Stimulated activated effector memory CD8-positive, alpha-beta T cell treated with anti-CD3 and anti-CD28 coated beads, Interleukin-12 subunit alpha, Interleukin-12 subunit beta, amount 100 ng/mL, for 72 hours (primary cell): ENCODE measurements at regions not wholly inside any gene's neighbourhood (a gene's known extent, or its start where the extent isn't known, plus 50 kb on each side); places are given as distances from the start of the nearest gene placed in this dataset.

ENCODE experiments used
- ATAC-seq: fragments of 150-1000 bp; cut with Tn5 transposase; 2 replicates; pipeline ENCODE4 v1.10.0; 2021
- DNase-seq, 2 donors: peaks; one replicate each; pipeline ENCODE4 v3.0.0; 2021 to 2022; ENCODE audit warnings: low spot score in 2 of 2
- H3K27ac Mint-ChIP-seq: one replicate; pipeline ENCODE4 v1.8.0; 2022; ENCODE audit warnings: mild to moderate bottlenecking, mixed read lengths
- H3K36me3 Mint-ChIP-seq: one replicate; pipeline ENCODE4 v1.8.0; 2022; ENCODE audit warnings: mild to moderate bottlenecking, mixed read lengths
- H3K4me1 Mint-ChIP-seq: one replicate; pipeline ENCODE4 v1.8.0; 2022; ENCODE audit warnings: mixed read lengths
- H3K4me3 Mint-ChIP-seq: one replicate; pipeline ENCODE4 v1.8.0; 2022; ENCODE audit warnings: mild to moderate bottlenecking, mixed read lengths
- H3K9me3 Mint-ChIP-seq: one replicate; pipeline ENCODE4 v1.8.0; 2022; ENCODE audit warnings: mixed read lengths

DNA sequence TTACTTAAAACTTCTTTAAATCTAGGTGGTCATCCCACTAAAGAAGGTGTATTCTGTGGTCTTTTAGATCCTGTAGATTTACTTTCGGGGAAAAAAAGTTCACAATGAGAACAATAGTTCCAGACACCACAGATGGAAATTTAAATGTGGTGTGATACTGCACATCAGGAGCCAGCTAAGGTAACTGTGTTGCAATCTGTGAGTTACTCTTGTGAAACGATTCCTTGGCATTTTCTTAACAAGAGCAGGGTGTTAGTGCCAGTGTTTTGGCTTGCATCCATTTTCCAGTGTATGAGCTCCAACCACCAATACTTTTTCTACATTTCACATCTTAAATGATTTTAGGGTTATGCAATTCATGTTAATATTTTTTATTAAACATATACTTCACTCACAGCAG, 674.5 kb downstream of the CETN3 start:
- Mint-ChIP-seq H3K9me3 (peaks cover 2% of the 10 kb centered on the region), H3K27ac (no peak overlapping the region), H3K4me1 (no peaks in the 10 kb centered on the region), H3K4me3 (no peak overlapping the region), H3K36me3 (no peaks in the 10 kb centered on the region)
- ATAC-seq (no peak), DNase-seq (no peak)

DNA sequence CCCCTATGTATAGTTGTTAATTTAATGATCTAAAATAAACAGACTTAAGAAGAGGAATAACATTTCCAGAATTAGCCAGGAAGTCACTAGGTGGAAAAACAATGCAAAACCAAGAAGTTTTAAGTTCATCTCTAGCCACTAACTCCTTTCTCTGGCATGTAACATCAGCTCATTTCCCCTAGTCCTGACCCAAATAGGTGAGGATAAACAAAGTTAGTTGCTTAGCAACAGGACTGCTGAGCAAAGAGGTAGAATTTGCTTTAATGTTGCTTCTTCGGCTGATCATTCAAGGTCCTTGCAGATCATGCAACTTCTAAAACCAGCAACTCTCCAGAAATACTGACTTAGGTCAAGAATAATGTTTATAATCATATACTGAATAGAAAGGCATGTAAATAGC, 675.8 kb downstream of the CETN3 start:
- Mint-ChIP-seq H3K27ac (no peak overlapping the region), H3K4me1 (no peaks in the 10 kb centered on the region), H3K36me3 (no peaks in the 10 kb centered on the region), H3K9me3 (peaks cover 2% of the 10 kb centered on the region), H3K4me3 (no peak overlapping the region)
- ATAC-seq: no peak
- no peak for DNase-seq

DNA sequence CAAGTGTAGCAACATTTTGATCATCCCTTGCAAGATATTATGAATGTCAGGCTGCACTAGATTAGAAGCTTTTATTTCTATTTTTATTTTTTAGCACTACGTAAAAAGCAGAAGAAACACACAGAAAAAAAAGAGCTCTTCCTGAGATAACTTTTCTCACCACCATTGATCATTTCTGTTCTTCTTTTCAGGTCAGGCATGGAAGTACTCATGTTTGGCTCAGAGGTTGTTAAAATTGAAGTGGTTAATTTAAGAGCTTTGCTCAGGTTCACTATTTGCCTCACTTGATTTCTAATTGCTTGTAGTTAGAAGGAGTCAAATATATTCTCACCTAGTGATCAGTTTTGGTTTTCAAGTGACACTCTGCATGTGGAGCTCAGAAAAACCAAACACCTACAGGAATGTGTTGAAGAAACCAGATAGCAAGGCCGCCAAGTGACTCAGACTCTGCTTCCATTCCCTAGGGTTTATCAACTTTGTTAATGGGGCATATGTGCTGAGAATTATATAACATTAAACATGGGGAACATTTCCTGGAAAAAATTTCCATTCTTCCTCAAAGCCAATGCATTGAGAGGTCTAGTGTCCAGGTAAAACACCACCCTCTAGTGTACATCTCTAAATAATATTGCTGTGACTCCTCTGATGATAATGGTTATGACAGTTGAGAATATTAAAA, 679.8 kb downstream of the CETN3 start:
- DNase-seq (no peak), ATAC-seq (no peak)
- H3K36me3 Mint-ChIP-seq: no peaks in the 10 kb centered on the region
- H3K27ac Mint-ChIP-seq: no peak overlapping the region
- peaks cover 5% of the 10 kb centered on the region for H3K9me3 Mint-ChIP-seq
- no peaks in the 10 kb centered on the region for H3K4me1 Mint-ChIP-seq
- no peak overlapping the region for H3K4me3 Mint-ChIP-seq

DNA sequence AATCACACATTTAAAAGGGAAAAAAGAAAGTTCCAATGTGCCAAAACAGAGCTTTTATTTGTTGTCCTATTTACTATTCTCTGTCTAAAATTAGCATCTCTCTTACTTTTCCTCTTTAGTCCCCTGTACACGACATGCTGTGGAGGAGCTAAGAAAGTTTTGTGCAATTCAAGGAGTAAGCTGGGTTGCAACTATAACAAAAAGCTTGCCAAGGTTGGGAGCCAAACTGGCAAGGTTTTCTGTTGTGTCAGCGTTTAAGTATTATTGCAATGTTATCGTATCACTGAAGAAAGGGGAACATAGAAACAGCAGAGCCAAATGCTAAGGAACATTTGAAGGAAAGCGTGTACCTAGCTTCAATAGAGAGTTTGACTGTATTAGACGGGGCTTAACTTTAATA, 680.8 kb downstream of the CETN3 start:
- H3K27ac Mint-ChIP-seq: no peak overlapping the region
- no peak for DNase-seq

DNA sequence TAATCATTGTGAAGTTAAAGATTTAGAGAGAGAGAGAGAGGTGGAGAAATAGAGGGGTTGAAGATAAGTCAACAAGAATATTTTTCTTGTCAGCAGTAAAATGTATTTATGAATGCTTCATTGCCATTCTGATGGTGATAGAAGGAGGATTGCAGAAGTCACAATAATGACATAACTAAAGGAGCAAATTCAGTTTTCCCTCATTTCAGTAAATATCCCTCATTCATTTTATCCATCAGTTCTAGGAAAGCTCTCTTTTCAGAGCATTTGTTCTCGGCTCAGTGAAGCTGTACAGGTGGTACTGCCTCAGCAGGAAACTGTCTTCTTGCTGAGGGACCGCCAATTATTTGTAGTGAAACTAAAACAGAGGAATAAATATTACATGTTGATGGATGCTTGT, 681.4 kb downstream of the CETN3 start:
- no peak for ATAC-seq
- H3K4me3 Mint-ChIP-seq: no peak overlapping the region
- H3K9me3 Mint-ChIP-seq: peaks cover 5% of the 10 kb centered on the region
- H3K27ac Mint-ChIP-seq: no peak overlapping the region
- no peak for DNase-seq
- no peaks in the 10 kb centered on the region for H3K36me3 Mint-ChIP-seq
- no peaks in the 10 kb centered on the region for H3K4me1 Mint-ChIP-seq

More for the DNA sequence above, 680.8 kb downstream of the CETN3 start:
- no peak overlapping the region for H3K4me3 Mint-ChIP-seq
- no peak for ATAC-seq
- peaks cover 5% of the 10 kb centered on the region for H3K9me3 Mint-ChIP-seq
- H3K4me1 Mint-ChIP-seq: no peaks in the 10 kb centered on the region
- no peaks in the 10 kb centered on the region for H3K36me3 Mint-ChIP-seq

DNA sequence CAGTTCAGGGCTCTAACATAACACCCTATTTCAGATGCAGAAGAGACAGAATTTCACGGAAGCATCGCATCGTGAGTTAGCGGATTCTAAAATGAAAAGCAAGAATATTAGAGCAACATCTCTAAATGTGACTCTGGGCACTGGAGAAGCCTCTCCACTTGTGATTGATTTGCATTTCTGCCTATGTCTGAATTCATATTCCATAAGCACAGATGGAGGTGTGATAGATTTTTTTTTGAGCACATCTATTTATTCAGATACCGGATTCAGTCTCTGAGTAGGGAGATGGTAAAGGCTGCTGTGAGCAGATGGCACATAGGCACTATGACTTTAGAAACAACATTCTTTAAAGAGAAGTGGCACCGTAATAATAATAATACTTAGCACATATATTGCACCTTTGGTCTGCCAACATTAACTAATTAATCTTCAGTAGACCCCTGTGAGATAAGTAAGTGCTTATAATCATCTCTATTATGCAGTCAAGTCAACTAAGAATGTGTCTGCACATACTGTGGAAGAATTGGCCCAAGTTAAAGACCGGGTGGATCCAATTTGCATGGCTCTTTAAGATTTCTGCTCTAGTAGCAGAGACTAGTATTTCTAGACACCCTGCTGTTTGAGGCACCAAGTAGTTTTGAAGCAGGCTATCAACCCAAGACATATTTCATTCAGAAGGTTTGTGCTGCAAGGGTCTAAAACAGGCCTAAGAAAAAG, 685.0 kb downstream of the CETN3 start:
- Mint-ChIP-seq H3K4me1 (no peaks in the 10 kb centered on the region), H3K27ac (no peak overlapping the region), H3K36me3 (no peaks in the 10 kb centered on the region), H3K9me3 (peaks cover 13% of the 10 kb centered on the region), H3K4me3 (no peak overlapping the region)
- no peak for ATAC-seq
- no peak for DNase-seq

DNA sequence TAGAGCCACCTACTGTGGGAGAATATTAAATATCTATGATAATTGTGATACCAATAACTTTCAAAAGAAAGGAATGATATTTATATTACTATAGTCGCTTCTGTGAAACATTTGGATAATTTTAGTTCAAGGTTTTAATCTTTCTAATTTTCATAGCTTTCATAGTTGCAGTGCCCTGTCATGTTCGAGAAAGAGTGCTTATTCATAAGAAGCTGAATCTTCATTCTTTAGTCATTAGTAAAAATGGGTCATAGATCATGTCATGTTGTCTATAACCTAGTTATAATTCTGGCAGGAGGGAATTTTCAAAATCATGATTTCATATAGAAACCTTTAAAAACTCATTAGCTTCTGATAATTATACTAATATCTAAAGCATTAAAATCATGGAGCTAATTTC, 685.6 kb downstream of the CETN3 start:
- H3K4me1 Mint-ChIP-seq: no peaks in the 10 kb centered on the region
- no peak overlapping the region for H3K27ac Mint-ChIP-seq
- H3K4me3 Mint-ChIP-seq: no peak overlapping the region
- no peaks in the 10 kb centered on the region for H3K36me3 Mint-ChIP-seq
- ATAC-seq: no peak
- H3K9me3 Mint-ChIP-seq: peaks cover 13% of the 10 kb centered on the region
- no peak for DNase-seq

DNA sequence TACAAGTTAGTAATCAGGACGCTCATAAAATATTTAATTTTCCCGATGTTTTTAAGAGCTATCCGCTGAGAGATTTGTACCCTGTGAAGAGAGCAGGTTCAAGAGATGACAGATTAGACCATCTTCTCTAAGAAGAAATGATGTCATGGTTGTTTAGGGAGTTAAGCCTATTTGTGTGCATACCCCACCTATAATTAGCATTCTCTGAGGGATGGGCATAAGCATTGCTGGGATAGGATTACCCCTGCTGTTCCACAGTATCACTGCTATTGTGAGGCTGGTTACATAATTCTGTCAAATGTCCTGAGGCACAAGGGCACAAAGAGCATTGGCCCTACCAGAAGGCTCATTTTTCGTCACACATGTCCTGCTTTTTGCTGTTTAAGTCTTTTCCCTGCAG, 687.0 kb downstream of the CETN3 start:
- no peaks in the 10 kb centered on the region for H3K4me1 Mint-ChIP-seq
- no peak overlapping the region for H3K4me3 Mint-ChIP-seq
- no peak for ATAC-seq
- no peaks in the 10 kb centered on the region for H3K36me3 Mint-ChIP-seq
- no peak for DNase-seq
- no peak overlapping the region for H3K27ac Mint-ChIP-seq
- H3K9me3 Mint-ChIP-seq: peaks cover 13% of the 10 kb centered on the region

DNA sequence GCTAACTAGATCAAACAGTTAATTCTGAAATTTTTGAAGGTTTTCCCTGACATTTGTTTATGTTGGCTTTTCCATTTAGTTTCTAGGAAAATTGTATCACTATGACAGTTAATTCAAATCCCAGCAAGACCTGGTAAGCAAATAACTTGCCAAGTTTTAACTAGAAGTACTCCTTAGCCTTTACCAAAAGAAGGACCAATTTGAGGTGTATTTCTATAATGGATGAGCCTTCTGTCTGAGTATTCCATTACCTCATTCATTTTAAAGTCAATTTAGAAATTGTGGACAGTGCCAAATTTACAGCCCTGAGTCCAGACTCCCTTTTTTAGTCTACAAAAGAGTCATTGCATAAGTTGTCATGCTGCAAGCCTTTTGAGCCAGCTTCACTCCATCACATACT, 687.6 kb downstream of the CETN3 start:
- Mint-ChIP-seq H3K27ac (no peak overlapping the region), H3K4me3 (no peak overlapping the region), H3K36me3 (no peaks in the 10 kb centered on the region), H3K4me1 (no peaks in the 10 kb centered on the region), H3K9me3 (peaks cover 13% of the 10 kb centered on the region)
- no peak for ATAC-seq
- no peak for DNase-seq

DNA sequence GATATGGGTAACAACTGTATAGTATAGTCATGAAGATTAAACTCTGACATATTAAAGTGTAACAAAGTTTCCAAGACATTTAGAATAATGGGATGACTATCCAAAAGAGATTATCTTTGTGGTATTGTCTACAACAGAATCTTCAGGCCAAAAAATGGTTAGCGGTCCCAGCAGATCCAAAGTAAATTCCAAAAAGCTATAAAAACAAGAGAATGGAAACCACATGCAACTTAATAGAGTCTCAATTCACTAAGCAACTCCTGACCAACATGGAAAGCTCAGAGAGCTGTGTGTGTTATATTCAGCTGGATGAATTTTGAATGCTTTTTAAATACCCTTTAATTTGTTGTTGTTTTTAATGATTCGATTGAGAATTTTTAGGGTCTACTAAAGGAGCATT, 688.2 kb downstream of the CETN3 start:
- DNase-seq (no peak), ATAC-seq (no peak)
- Mint-ChIP-seq H3K36me3 (no peaks in the 10 kb centered on the region), H3K9me3 (peaks cover 12% of the 10 kb centered on the region), H3K4me3 (no peak overlapping the region), H3K27ac (no peak overlapping the region), H3K4me1 (no peaks in the 10 kb centered on the region)

DNA sequence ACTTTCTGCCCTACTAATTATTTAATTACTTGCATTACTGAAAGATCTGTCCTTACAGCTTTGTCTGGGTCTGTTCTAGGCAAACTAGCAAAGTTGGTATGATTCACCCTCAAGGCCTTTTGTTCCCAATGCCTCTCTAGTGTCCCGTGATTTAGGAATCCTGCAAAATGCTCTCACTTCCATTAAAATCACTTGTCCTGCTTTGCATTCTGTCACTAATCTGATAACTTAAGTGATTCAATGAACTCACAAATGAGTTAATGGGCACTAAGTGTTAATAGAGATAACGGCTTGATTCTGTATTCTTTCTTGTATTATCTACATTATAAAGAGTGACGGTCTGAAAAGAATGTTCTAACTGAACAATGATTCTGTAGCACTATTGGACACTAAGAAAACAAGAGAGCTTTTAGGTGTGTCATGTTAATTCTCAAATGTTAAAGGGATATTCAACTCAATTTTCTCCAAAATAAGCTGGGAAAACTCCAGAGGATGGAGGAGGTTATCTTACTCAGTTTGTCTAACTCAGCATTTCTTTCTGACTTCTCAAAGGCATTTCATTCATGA, 697.3 kb downstream of the CETN3 start:
- Mint-ChIP-seq H3K27ac (no peak overlapping the region), H3K4me3 (no peak overlapping the region), H3K4me1 (no peaks in the 10 kb centered on the region), H3K36me3 (no peaks in the 10 kb centered on the region), H3K9me3 (peaks cover 9% of the 10 kb centered on the region)
- no peak for ATAC-seq
- no peak for DNase-seq

DNA sequence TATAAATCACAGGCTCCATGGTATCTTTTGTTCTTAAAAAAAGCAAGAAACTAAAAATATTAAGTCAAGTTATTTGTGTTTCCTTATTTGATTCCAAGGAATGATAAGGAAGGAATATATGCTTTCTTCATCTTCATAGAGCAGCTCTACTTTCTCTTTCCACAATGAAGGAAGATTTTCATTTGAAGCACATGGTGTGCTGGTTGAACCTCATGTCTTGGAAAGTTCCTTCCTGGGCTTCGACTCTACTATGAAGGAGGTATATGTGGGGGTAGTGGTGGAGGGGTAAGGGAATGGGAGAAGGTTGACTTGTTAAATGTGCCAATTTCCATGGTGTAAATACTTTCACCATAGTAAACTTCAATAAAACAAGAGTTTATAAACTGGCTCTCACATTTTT, 698.0 kb downstream of the CETN3 start:
- Mint-ChIP-seq H3K27ac (no peak overlapping the region), H3K4me1 (no peaks in the 10 kb centered on the region), H3K4me3 (no peak overlapping the region), H3K9me3 (peaks cover 9% of the 10 kb centered on the region), H3K36me3 (no peaks in the 10 kb centered on the region)
- no peak for DNase-seq
- no peak for ATAC-seq

DNA sequence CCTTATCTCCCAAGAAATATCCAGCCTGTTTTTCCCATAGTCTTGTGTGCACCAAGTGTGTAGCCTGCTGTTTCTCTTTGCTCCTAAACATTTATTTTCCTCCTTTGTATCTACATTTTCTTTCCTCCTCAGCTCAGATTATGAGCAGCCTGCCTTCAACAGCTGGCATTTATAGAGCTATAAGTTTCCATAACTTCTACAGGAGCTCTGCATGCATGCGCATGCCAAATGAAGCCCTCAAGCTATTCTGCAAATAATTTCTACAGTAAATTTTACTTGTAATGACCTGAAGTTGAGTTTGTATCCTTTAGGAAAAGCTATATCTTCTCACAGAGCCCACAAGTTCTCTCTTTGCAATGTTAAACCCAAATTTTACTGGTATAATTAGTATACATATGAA, 699.5 kb downstream of the CETN3 start:
- no peak for DNase-seq
- Mint-ChIP-seq H3K4me3 (no peak overlapping the region), H3K27ac (no peak overlapping the region), H3K9me3 (peaks cover 10% of the 10 kb centered on the region), H3K36me3 (no peaks in the 10 kb centered on the region), H3K4me1 (no peaks in the 10 kb centered on the region)
- ATAC-seq: no peak

DNA sequence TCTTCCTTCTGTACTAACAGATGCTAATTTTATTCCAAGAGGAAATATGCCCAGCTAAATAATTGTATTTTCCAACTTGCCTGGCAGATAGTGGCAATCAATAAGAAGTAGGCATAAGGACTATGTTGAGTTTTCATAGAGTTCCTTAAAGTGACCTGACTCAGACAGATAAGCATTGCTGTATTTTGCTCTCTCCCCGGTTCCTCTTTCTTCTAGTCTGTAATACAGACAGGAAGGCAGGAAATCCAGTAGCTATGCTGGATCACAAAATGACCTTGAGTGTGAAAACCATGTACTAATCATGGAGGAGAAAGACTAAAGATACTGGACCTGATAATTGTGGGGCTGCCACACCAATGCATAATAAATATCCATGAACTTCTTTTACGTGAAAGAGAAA, 701.7 kb downstream of the CETN3 start:
- Mint-ChIP-seq H3K4me3 (no peak overlapping the region), H3K36me3 (no peaks in the 10 kb centered on the region), H3K4me1 (no peaks in the 10 kb centered on the region), H3K9me3 (peaks cover 10% of the 10 kb centered on the region), H3K27ac (no peak overlapping the region)
- no peak for DNase-seq
- no peak for ATAC-seq

DNA sequence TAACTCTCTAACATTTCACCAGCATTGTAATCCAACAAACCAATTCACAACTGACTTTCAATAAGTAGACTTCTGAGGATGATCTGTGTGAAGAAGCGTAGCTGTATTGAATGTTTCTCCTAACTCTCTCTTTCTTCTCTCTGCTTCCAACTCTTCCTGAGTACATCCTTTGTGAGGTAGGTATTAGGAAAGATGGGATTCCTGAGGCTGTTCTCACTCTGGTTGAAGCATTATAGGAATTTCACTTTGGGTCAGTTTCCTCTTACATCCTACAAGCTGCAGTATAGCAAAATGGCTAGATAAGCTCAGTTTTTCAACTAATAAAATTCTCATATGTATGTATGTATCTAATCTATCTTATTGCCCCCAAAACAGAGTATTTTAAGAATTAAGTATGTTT, 702.8 kb downstream of the CETN3 start:
- Mint-ChIP-seq H3K9me3 (peaks cover 13% of the 10 kb centered on the region), H3K4me3 (no peak overlapping the region), H3K36me3 (no peaks in the 10 kb centered on the region), H3K4me1 (no peaks in the 10 kb centered on the region), H3K27ac (no peak overlapping the region)
- ATAC-seq: no peak
- DNase-seq: no peak

DNA sequence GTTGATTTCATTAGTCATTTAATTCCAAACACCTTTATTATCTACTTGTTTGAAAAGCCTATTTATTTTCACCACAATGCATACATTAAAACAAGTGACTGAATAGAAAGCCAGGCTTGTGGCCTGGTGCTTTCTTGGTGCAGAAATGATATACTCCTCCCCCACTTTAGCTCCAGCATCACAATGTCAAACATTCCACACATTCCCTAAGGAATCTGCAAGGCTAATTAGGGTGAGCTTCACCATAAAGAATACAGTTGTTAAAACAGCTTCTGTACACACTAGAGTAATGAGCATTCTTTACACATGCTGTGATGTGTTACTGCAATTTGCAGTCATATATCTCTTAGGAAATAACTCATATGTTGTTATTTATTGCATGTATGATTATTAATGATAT, 705.7 kb downstream of the CETN3 start:
- Mint-ChIP-seq H3K27ac (no peak overlapping the region), H3K36me3 (no peaks in the 10 kb centered on the region), H3K4me1 (no peaks in the 10 kb centered on the region), H3K4me3 (no peak overlapping the region), H3K9me3 (peaks cover 19% of the 10 kb centered on the region)
- no peak for DNase-seq
- no peak for ATAC-seq
